Activated CD4-positive, alpha-beta T cell treated with anti-CD3 and anti-CD28 coated beads, Interleukin-2, amount 50 U/mL, for 16 hours (primary cell): ENCODE measurements at regions not wholly inside any gene's neighbourhood (a gene's known extent, or its start where the extent isn't known, plus 50 kb on each side); places are given as distances from the start of the nearest gene placed in this dataset.

Source experiments
- DNase-seq: peaks from one replicate; pipeline ENCODE4 v3.0.0-alpha.2; 2020

DNA sequence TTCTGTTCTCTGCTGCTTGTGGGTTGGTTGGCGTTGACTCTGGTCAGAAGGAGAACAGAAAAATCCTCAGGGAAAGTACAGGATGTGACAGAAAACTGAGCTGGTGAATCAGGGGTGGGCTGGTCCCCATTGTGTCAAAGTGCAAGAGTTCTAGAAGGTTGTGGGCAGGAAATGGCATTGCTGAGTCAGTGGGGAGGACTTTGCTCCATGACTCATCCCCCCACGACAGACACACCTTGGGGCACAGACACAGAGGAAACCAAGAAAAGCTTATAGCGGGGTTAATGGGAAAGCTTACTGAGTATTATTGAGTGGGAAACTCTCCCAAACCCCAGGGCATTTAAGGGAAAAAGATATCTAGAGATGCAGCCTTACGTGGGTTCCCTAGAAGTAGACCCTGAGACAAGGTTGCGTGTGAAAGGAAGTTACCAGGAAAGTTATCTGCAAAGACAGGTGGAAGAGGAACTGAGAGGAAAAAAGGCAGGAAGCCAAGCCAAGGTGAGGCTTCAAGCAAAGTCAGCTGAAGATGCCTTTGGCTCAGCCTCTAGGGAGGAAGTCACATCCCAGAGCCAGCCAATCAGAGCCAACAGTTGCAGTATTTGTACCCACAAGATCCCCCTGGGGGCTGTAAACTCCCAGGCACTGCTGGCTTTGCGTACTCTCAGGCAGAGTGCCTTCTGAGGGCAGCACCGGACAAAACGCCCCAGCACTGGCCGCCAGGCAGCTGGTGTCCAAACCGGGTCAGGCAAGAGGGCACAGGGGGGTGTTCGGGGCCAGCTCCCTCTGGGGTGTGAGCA, 86.4 kb downstream of the FOXL1 start:
- peak; percentile 87 for DNase-seq

DNA sequence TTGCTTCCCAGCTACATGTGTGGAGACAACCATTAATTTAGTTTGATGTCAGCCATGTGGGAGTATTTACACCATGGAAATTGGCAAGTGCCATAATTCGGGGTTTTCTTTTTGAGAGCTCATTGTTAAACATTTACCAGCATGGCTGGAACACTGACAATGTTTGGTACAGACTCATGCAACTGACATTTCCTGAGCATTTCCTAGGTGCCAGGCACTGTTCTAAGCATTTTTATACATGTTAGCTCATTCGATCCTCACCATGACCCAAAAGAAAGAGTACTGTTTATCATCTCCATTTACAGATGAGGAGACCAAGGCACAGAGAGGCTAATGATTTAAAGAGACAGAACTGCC, 86.9 kb downstream of the FOXL1 start:
- DNase-seq, result no peak

DNA sequence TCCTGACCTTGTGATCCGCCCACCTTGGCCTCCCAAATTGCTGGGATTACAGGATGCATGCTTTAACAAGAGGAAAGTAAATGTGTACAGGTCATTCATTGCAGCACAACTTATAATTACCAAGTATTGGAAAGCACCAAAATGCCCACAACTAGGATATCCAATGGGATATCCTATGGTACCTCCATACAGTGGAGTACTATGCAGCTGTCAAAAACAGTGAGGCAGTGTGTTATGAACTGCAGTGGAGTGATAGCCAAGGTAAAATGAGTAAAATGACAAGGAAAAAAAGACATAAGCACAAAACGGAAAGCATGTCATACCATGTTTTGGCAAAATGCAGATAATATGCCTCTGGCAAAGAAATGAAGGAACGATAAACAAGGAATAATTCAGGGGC, 87.6 kb downstream of the FOXL1 start:
- no peak for DNase-seq

GRCh38 chr16:86667035-86667434, 88.7 kb downstream of the FOXL1 start:
- DNase-seq, result no peak

GRCh38 chr16:86668136-86668910, 90.0 kb downstream of the FOXL1 start:
- no peak for DNase-seq

DNA sequence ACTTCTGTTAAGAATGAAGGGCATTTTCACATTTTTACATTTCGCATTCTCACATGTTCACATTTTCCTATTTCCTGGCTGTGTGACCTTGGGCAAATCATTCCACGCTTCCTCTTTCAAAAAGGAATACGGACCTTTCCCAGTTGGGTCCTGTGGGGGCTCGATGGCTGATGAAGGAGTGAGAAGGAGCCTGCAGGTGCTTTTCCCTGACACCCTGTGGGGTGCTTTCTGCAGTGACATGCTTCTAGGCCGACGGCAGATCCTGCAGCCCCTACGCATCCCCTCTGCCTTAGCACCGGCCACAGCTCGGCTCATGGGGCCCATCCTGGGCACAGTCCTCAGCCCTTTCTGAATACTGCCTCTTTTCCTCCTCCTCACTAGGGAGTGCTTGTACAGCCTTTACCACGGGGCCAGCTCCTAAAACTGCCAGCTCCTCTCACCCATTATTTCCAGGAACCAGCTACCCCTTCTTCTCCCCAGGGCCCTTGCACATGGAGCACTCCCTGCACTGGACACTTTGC, 91.0 kb downstream of the FOXL1 start:
- no peak for DNase-seq

DNA sequence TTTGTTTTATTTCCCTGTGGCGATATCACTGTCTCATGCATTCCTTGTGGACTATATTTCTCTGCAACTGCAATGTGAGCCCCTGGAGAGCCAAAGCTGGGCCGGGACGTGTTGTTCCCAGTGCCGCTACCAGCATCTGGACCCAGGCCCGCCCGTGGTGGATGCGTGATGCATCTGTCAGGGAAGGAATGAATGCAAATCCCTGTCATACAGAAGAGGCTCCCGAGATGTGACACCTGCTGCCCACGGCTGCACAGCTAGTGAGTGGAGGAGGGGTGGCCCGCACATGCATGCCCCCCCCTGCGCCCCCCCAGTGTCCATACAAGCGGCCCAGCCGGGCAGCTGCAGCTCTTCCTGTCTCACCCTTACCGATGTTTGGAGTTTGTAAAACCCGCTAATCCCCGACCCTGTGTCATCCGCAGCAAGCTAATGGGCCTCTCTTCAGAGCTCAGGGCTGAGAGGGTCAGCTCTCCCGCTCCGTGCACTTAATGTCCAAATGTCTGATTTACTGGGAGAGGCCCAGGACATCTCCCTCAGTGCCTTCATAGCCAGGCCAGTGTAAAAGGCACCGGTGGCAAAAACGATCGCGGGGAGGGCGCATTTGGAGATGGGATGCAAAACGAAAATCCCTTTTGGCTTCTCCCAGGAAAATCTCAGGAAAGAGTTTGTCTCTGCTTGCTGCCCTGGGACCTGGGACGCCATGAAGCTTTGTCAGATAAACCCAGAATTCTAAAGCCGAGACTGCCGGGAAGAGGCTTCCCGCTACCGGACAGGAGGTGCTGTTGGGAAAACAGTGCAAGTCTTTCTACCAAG, 91.8 kb downstream of the FOXL1 start:
- DNase-seq, result no peak

DNA sequence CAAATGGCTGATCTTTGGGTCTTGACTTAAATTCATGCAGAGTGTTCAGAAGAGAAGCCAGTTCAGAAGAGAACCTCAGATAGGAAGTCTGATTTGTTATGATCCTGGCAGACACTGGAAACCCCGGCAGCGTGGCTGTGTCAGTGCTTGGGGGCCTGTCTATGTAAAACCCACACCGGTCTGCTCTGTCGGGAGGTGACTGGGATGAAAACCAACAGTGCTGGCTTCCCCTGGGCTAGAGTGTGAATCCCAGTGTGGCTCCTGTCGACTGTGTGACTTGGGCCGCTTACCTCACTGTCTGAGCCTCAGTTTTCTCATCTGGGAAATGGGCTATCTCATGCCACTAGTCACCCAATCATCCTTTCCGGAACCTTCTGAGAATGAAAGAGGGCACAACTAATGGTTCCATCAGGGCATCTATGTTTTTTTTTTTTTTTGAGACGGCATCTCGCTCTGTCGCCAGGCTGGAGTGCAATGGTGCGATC, 92.4 kb downstream of the FOXL1 start:
- DNase-seq, result no peak

GRCh38 chr16:86671486-86672178, 93.3 kb downstream of the FOXL1 start:
- no peak for DNase-seq

DNA sequence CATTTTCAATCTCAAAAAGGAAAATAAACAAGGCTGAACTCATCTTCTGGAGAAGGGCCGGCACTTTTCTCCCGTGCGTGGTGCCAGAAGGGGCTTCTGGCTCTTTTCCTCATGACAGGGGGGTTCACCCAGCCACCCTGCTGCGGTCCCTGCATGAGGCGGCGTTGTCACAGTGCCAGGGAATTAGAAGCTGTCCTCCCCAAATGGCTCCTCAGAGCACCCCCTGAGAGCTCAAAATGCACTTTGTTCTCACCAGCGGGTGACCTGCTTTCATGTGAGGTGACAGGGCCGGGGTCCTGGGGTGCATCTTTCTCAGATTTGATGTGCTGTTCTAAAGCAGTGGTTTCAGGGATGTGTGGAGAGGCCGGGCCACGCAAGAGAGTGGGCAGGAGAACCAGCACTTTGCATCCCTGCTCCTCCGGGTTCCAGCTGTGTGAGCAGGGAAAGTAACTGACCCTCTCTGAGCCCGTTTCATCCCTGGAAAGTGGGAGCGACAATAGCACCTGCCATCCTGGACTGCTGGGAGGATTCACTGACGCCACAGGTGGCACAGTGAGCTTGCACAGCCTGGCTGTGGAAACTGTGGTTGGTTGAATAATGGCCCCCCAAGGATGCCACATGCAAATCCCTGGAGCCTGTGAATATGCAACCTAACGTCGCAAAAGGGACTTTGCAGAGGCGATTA, 94.0 kb downstream of the FOXL1 start:
- DNase-seq, result no peak

DNA sequence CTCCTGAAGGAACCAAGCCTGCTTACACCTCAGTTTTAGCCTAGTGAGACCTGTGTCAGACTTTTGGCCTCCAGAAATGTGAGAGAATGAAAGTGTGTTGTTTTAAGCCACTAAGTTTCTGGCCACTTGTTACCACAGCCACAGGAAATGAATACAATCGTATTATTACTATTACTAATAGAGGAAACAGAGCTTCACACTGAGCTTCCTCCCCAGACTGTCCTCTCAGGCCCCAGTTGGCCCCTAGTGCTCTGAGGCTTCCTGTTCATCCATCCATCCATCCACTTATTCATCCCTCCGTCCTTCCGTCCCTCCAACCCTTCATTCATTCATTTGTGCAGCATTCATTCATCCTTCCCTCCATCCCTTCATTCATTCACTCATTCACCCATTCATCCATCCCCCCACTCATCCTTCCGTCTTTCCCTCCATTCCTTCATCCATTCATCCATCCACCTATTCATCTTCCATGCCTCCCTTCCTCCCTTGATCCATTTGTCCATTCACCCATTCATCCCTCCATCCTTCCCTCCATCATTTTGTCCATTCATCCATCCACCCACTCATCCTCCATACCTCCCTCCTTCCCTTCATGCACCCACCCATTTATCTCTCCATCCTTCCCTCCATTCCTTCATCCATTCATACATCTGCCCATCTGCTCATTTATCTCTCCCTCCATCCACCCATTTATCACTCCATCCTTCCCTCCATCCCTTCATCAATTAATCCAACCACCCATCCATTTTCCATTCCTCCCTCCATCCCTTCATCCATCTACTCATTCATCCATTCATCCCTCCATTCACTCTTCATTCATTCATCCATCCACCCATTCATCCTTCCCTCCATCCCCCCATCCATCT, 95.0 kb downstream of the FOXL1 start:
- DNase-seq, result no peak

GRCh38 chr16:86673956-86674453, 95.7 kb downstream of the FOXL1 start:
- no peak for DNase-seq

- DNase-seq, result no peak
Measured at GRCh38 chr16:86676254-86676670, 97.9 kb downstream of the FOXL1 start.

DNA sequence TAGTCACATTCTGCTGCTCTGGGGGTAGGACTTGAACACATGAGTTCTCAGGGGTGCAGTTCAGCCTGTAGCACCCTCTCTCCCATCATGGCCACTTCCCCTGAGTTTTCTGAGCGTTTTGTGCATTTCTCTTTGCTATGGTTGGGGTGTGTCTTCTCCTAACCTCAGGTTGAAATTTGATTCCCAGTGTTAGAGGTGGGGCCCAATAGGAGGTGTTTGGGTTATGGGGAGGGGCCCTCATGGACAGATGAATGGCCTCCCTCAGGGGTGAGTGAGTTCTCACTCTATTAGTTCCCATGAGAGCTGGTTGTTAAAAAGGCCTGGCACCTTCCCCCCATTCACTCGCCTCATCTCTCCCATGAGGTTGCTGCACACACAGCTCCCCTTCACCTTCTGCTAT, 101.1 kb downstream of the FOXL1 start:
- DNase-seq, result no peak

DNA sequence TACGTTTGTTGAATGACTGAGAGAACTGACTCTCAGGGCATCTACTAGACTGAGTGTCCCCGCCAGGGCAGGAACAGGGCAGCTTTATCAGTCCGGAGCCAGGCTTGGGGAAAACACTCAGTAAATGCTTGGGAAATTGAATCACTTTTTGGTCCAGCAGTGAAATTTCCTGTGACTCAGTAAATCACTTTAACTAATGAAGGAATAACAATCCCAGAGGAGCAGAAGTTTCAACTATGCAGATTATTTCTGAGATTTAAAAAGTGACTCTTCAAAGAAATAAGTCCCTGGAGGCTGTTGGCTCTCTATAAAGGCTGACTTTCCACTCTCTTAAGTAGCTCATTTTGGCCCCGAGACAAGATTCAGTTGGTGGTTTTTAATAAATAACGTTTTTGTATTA, 101.8 kb downstream of the FOXL1 start:
- DNase-seq, result no peak

DNA sequence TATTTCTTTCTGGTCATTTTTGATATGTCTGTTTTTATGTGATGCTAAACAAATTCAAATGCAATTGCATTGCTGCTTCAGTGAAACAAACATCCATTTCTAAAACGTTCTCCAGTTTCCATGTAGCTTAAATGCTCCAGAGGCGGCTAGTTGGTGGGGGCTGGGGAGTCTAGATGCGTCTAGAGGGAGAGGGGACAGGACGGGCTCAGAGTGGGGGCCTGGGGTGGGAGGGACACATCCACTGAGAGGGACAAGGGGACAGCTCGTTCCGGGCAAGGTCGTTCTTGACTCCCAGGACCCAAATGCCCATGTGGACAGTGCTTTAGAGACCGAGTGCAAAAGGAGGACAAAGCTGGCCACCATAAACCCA, 102.3 kb downstream of the FOXL1 start:
- DNase-seq, result no peak

DNA sequence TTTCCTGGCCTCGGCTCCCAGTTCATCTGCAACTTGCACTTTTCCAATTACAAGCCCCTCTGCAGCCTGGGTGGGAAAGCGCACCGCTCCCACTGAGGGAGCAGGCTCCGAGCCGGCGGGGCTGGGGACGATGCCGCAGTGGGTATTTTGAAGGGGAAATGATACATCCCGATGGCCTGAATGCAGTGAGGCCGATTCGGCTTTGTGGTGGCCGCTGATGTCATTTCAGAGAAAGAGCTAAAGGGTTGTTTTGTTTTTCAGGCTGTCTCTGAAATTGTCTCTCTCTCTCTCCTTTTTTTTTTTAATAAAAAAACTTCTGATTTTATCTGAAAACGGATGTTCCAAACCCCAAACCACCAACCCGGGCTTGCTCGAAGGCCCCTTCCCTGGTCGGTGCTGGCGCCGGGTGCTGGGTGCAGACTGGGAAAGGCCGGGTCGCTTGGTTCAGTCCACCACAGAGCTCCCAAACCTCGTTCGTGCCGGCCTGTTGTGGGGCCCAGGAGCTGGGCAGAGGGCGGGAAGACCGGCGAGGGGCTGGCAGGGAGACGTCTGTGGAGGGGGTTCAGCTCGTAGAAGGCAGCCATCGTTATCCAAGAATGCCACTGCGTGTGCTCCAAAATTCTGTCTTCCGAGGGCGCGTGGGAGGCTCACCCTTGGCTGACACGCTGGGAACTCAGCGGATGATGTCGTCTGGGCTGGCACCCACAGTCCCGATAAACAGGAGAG, 102.8 kb downstream of the FOXL1 start:
- no peak for DNase-seq

DNA sequence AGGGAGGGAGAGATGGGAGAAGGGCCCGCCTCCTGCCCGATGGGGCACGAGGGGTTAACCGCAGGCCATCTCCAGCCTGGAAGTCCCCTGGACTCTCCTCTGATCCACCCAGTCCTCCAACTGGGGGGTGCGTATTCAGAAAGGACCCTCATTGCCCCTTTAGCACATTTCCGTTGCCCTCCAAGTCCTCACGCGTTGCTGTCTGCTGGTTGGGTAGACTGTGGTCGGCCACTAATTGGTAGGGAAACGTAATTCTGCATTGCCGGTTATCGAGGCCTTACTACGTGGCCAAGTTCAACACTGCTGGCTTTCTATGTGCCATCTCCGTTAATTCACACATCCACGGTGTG, 103.4 kb downstream of the FOXL1 start:
- no peak for DNase-seq

GRCh38 chr16:86682219-86682904, 104.0 kb downstream of the FOXL1 start:
- no peak for DNase-seq
